OCI-LY1 (cell line): ENCODE measurements at regions not wholly inside any gene's neighbourhood (a gene's known extent, or its start where the extent isn't known, plus 50 kb on each side); places are given as distances from the start of the nearest gene placed in this dataset.

Experiments
- H2AFZ ChIP-seq: fragments of 200-600 bp; sonication (generic), shearing (Covaris generic); 2 replicates; pipeline ENCODE4 v1.6.0; 2014; ENCODE audit warnings: antibody characterized with exemption, mild to moderate bottlenecking, low read length
- H3F3A ChIP-seq: fragments of 200-600 bp; sonication (generic), shearing (Covaris generic); 2 replicates; pipeline ENCODE4 v1.6.0; 2014; ENCODE audit warnings: mild to moderate bottlenecking, antibody characterized with exemption, low read length, moderate library complexity; ENCODE audit not compliant: insufficient read depth
- H3K27ac ChIP-seq: fragments of 200-600 bp; sonication (generic); 2 replicates; pipeline ENCODE4 v1.5.1; 2014; ENCODE audit warnings: low read length, mixed run types, mild to moderate bottlenecking, low read depth; ENCODE audit not compliant: poor library complexity, severe bottlenecking
- H3K27me3 ChIP-seq: fragments of 200-600 bp; sonication (generic); 2 replicates; pipeline ENCODE4 v1.6.0; 2014; ENCODE audit warnings: antibody characterized with exemption, mild to moderate bottlenecking, low read length, moderate library complexity; ENCODE audit not compliant: insufficient read depth
- H3K36me3 ChIP-seq: fragments of 200-600 bp; sonication (generic); 2 replicates; pipeline ENCODE4 v1.6.1; 2014; ENCODE audit warnings: mild to moderate bottlenecking, antibody characterized with exemption, low read length, moderate library complexity, mixed read lengths; ENCODE audit not compliant: insufficient read depth
- H3K4me1 ChIP-seq: fragments of 200-600 bp; sonication (generic); 2 replicates; pipeline ENCODE4 v1.5.1; 2014; ENCODE audit warnings: mild to moderate bottlenecking, low read length, moderate library complexity; ENCODE audit not compliant: insufficient read depth, severe bottlenecking
- H3K4me2 ChIP-seq: fragments of 200-600 bp; sonication (generic), shearing (Covaris generic); 2 replicates; pipeline ENCODE4 v1.6.1; 2014; ENCODE audit warnings: low read length
- H3K4me3 ChIP-seq: fragments of 200-600 bp; sonication (generic); 2 replicates; pipeline ENCODE4 v1.5.1; 2014; ENCODE audit warnings: low read length, low read depth, mild to moderate bottlenecking, mixed read lengths; ENCODE audit not compliant: poor library complexity, severe bottlenecking
- H3K79me2 ChIP-seq: fragments of 200-600 bp; shearing (Covaris generic); 2 replicates; pipeline ENCODE4 v1.6.1; 2016; ENCODE audit warnings: mixed run types, low read length, mixed read lengths; ENCODE audit not compliant: insufficient read depth
- H3K9ac ChIP-seq: fragments of 200-600 bp; sonication (generic), shearing (Covaris generic); 2 replicates; pipeline ENCODE4 v1.6.1; 2014; ENCODE audit warnings: mild to moderate bottlenecking, low read length, mixed read lengths
- H3K9me2 ChIP-seq: fragments of 200-600 bp; sonication (generic), shearing (Covaris generic); 2 replicates; pipeline ENCODE4 v1.6.1; 2014; ENCODE audit warnings: low read depth, mild to moderate bottlenecking, low read length, mixed read lengths
- H3K9me3 ChIP-seq: fragments of 200-600 bp; shearing (Covaris generic); 2 replicates; pipeline ENCODE4 v1.6.1; 2014; ENCODE audit warnings: low read length, mixed read lengths
- H4K20me1 ChIP-seq: fragments of 200-600 bp; sonication (generic), shearing (Covaris generic); 2 replicates; pipeline ENCODE4 v1.6.0; 2016; ENCODE audit warnings: mild to moderate bottlenecking, low read length; ENCODE audit not compliant: insufficient read depth
- EZH2 ChIP-seq: fragments of 200-600 bp; sonication (generic), shearing (Covaris generic); IDR thresholded peaks from 2 replicates; pipeline ENCODE4 v1.8.0; 2017; ENCODE audit warnings: borderline replicate concordance, mixed run types, mild to moderate bottlenecking, antibody characterized with exemption, low read length, moderate library complexity, mixed read lengths
- TF ChIP-seq, protein P1 (sequence below): fragments of 200-600 bp; sonication (generic), shearing (Covaris generic); IDR thresholded peaks from 2 replicates; pipeline ENCODE4 v1.5.1; 2017; ENCODE audit warnings: mild to moderate bottlenecking, antibody characterized with exemption, low read length, moderate library complexity, mixed read lengths

DNA sequence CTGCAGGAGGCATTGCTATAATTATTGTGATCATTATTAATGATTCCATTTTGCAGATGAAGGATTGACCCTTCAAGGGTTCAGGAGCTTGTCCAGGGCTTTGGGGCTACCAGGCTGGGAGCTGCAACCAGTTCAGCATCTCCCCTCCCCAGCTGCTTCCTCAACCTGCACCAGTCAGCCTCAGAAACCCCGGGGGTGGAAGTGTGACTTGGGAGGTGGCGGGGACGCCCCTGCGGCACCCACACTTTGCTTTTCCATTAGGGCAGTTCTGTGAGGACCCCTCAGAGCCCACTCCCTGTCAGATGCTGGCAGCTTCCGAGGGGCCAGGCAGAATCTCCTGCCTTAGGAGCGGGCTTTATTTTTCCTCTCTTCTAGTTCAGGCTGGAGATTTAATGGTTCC lies 85.6 kb downstream of the OLFM1 start:
- H3K9me2 ChIP-seq, result no peaks in the 10 kb centered on the region
- no peak overlapping the region for H3K4me2 ChIP-seq
- H3K4me1 ChIP-seq, result no peaks in the 10 kb centered on the region
- peaks cover under 1% of the 10 kb centered on the region; the same call in 1 of the 2 replicates for H3K27me3 ChIP-seq
- H3K27ac ChIP-seq, result no peak overlapping the region
- no peaks in the 10 kb centered on the region for H3F3A ChIP-seq
- no peak overlapping the region for H3K4me3 ChIP-seq
- H3K36me3 ChIP-seq, result no peaks in the 10 kb centered on the region
- H2AFZ ChIP-seq, result no peak overlapping the region
- no peaks in the 10 kb centered on the region for H4K20me1 ChIP-seq
- TF ChIP-seq, protein P1, sequence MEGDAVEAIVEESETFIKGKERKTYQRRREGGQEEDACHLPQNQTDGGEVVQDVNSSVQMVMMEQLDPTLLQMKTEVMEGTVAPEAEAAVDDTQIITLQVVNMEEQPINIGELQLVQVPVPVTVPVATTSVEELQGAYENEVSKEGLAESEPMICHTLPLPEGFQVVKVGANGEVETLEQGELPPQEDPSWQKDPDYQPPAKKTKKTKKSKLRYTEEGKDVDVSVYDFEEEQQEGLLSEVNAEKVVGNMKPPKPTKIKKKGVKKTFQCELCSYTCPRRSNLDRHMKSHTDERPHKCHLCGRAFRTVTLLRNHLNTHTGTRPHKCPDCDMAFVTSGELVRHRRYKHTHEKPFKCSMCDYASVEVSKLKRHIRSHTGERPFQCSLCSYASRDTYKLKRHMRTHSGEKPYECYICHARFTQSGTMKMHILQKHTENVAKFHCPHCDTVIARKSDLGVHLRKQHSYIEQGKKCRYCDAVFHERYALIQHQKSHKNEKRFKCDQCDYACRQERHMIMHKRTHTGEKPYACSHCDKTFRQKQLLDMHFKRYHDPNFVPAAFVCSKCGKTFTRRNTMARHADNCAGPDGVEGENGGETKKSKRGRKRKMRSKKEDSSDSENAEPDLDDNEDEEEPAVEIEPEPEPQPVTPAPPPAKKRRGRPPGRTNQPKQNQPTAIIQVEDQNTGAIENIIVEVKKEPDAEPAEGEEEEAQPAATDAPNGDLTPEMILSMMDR, result no peak
- no peak for TF ChIP-seq EZH2
- no peak overlapping the region for H3K9ac ChIP-seq
- H3K9me3 ChIP-seq, result no peaks in the 10 kb centered on the region
- H3K79me2 ChIP-seq, result no peaks in the 10 kb centered on the region

DNA sequence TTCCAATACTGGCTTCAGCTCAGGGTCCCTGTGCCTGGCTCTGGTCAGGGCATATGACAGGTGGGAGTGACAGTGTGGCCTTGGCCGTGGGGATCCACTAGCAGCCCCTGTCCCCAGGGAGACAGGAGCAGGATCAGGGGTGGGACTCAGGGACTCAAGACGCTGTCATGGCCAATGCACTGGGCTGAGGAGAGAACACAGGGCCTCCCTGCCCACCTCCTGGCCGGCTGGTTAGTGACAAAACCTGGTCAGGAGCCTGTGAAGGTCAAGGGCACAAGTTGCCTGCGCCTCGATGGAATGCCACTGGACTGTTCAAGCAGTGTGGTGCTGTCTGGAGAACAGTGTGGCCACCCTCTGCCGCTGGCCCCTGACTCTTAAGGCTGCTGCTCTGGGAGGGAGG lies 86.8 kb downstream of the OLFM1 start:
- Histone ChIP-seq H3K4me2 (no peak overlapping the region), H3K36me3 (no peaks in the 10 kb centered on the region), H3K9me3 (no peaks in the 10 kb centered on the region), H3K4me3 (no peak overlapping the region), H2AFZ (no peak overlapping the region), H3F3A (no peaks in the 10 kb centered on the region), H3K79me2 (no peaks in the 10 kb centered on the region), H3K27me3 (no peaks in the 10 kb centered on the region), H3K9ac (no peak overlapping the region), H3K27ac (no peak overlapping the region), H3K4me1 (no peaks in the 10 kb centered on the region), H4K20me1 (no peaks in the 10 kb centered on the region), H3K9me2 (no peaks in the 10 kb centered on the region)
- TF ChIP-seq EZH2, result no peak
- TF ChIP-seq, protein P1, result no peak

DNA sequence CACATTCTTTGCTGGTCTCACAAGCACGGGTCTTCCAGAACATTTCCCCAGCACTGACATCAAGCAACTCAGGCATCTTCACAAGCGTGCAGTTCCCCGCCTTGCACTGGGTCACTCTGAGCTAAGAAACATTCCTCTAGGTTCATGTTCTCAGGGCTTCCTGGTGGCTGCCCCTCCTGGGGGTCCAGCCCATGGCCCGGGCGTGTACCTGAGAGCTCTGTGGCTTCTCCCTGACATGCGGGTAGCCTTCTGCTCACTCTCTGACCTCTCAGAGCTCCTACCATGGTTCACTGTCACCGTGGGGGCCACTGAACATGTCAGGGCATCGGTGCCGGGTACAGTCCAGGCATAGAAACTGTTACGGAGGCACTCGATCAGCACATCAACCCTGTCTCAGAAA lies 87.5 kb downstream of the OLFM1 start:
- H3K9ac ChIP-seq, result no peak overlapping the region
- no peak overlapping the region for H2AFZ ChIP-seq
- H3K36me3 ChIP-seq, result no peaks in the 10 kb centered on the region
- H3K27ac ChIP-seq, result no peak overlapping the region
- H3K4me1 ChIP-seq, result no peaks in the 10 kb centered on the region
- H3K9me2 ChIP-seq, result no peaks in the 10 kb centered on the region
- H3K4me2 ChIP-seq, result no peak overlapping the region
- H3K27me3 ChIP-seq, result no peaks in the 10 kb centered on the region
- H3K9me3 ChIP-seq, result no peaks in the 10 kb centered on the region
- no peak overlapping the region for H3K4me3 ChIP-seq
- TF ChIP-seq EZH2, result no peak
- TF ChIP-seq, protein P1, result no peak
- H3K79me2 ChIP-seq, result no peaks in the 10 kb centered on the region
- no peaks in the 10 kb centered on the region for H4K20me1 ChIP-seq
- H3F3A ChIP-seq, result no peaks in the 10 kb centered on the region
